ENCODE measurements at regions not wholly inside any gene's neighbourhood (a gene's known extent, or its start where the extent isn't known, plus 50 kb on each side); places are given as distances from the start of the nearest gene placed in this dataset.

- TF ChIP-seq YY1 (IDR thresholded peaks at IDR 0.05; ENCODE audit: insufficient read depth, insufficient read length), result no peak
- no peak for TF ChIP-seq ZNF274 (IDR thresholded peaks at IDR 0.05; ENCODE audit: low read depth, low read length)
- no peak for TF ChIP-seq SUZ12 (IDR thresholded peaks at IDR 0.05; ENCODE audit: extremely low read depth, insufficient read depth, insufficient read length)
Measured at GRCh38 chr6:85015396-85015990, 251.1 kb upstream of the TBX18 start.
